ENCODE measurements at regions not wholly inside any gene's neighbourhood (a gene's known extent, or its start where the extent isn't known, plus 50 kb on each side); places are given as distances from the start of the nearest gene placed in this dataset.

DNA sequence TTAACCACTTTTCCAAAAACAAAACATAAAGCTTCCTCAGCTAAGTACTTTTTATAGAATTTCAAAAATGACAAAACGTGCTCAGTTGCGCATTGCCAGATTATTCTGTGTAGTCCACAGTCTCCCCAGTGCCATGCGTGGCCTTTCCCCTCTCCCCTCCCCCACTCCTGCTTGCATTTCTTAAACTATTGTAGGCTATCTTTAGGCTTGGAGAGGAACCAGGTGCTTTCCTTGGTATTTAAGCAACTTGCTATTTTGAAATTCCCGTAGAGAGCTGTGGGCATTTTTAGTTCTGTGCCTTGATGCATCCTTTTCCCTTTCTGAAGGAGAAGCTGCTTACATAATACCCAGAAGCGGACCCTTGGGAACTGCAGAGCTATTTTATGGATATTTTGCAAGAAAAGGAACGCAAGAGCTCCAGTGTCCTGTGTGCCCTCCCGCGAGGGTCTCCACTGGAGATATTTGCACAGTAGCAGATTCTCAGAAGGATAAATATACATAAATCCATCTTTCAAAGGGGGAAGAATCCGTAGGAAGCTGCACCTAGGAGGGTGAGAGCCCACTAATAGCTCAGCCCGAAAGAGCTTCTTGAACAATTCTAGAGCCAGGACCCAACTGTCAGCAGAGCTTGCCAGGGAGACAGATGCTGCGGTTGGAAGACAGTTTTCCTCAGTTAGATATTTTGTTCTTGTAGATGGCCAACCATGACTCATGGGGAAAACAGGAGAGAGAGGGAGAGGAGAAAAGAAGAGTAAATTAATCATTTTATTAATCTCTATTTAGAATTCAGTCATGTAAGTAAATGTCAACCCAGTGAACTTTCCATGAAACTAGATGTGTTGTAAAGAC lies 1298.3 kb upstream of the WWC1 start:
- Histone ChIP-seq H4K20me1 (ENCODE audit: insufficient read depth, low read length) (no peaks in the 10 kb centered on the region), H3K27ac (ENCODE audit: low read depth, low read length, poor library complexity, severe bottlenecking) (no peak overlapping the region), H3K9ac (ENCODE audit: low read length) (no peak overlapping the region), H2AFZ (ENCODE audit: low read length) (no peak overlapping the region), H3K9me3 (ENCODE audit: low read length) (no peaks in the 10 kb centered on the region), H3K4me1 (ENCODE audit: insufficient read depth, low read length, severe bottlenecking) (no peaks in the 10 kb centered on the region), H3K4me3 (ENCODE audit: low read depth, low read length, poor library complexity, severe bottlenecking) (no peak overlapping the region), H3F3A (ENCODE audit: insufficient read depth, low read length) (no peaks in the 10 kb centered on the region), H3K4me2 (ENCODE audit: low read length) (no peak overlapping the region), H3K79me2 (ENCODE audit: insufficient read depth, low read length) (no peaks in the 10 kb centered on the region), H3K9me2 (ENCODE audit: low read depth, low read length) (no peaks in the 10 kb centered on the region), H3K36me3 (ENCODE audit: insufficient read depth, low read length) (no peaks in the 10 kb centered on the region), H3K27me3 (ENCODE audit: insufficient read depth, low read length) (no peaks in the 10 kb centered on the region)
- no peak for TF ChIP-seq EZH2 (IDR thresholded peaks at IDR 0.05; ENCODE audit: borderline replicate concordance, low read length)
- TF ChIP-seq CTCF (IDR thresholded peaks at IDR 0.05; ENCODE audit: low read length): no peak

DNA sequence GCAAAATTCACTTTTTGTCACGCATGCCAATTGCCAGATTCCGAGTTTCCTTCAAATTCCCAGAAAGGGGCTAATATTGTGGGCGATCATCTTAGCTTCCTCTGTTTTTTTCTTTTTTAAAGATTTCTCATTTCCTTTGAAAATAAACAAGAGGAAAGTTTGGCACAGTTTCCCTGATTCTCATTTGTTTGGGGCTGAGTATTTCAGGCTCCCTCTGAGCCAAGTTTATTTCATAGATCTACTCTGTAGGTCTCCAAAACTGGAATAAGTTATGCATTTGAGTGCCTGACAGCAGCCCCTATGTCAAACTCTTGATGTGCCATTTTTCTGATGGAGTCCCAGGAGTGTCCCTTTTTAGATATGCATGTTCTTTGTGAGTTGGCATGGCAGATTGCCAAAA lies 1297.2 kb upstream of the WWC1 start:
- no peaks in the 10 kb centered on the region for H3K9me2 ChIP-seq (ENCODE audit: low read depth, low read length)
- H3K27ac ChIP-seq (ENCODE audit: low read depth, low read length, poor library complexity, severe bottlenecking): no peak overlapping the region
- no peak for TF ChIP-seq CTCF (IDR thresholded peaks at IDR 0.05; ENCODE audit: low read length)
- no peak for TF ChIP-seq EZH2 (IDR thresholded peaks at IDR 0.05; ENCODE audit: borderline replicate concordance, low read length)
- H3K4me3 ChIP-seq (ENCODE audit: low read depth, low read length, poor library complexity, severe bottlenecking): no peak overlapping the region
- no peaks in the 10 kb centered on the region for H4K20me1 ChIP-seq (ENCODE audit: insufficient read depth, low read length)
- no peak overlapping the region for H3K4me2 ChIP-seq (ENCODE audit: low read length)
- no peaks in the 10 kb centered on the region for H3K27me3 ChIP-seq (ENCODE audit: insufficient read depth, low read length)
- H2AFZ ChIP-seq (ENCODE audit: low read length): no peak overlapping the region
- no peaks in the 10 kb centered on the region for H3K4me1 ChIP-seq (ENCODE audit: insufficient read depth, low read length, severe bottlenecking)
- H3K9ac ChIP-seq (ENCODE audit: low read length): no peak overlapping the region
- no peaks in the 10 kb centered on the region for H3K79me2 ChIP-seq (ENCODE audit: insufficient read depth, low read length)
- H3F3A ChIP-seq (ENCODE audit: insufficient read depth, low read length): no peaks in the 10 kb centered on the region
- H3K36me3 ChIP-seq (ENCODE audit: insufficient read depth, low read length): no peaks in the 10 kb centered on the region
- H3K9me3 ChIP-seq (ENCODE audit: low read length): no peaks in the 10 kb centered on the region

- Histone ChIP-seq H3K4me3 (ENCODE audit: low read depth, low read length, poor library complexity, severe bottlenecking) (no peak overlapping the region), H3K27me3 (ENCODE audit: insufficient read depth, low read length) (no peaks in the 10 kb centered on the region), H3K36me3 (ENCODE audit: insufficient read depth, low read length) (no peaks in the 10 kb centered on the region), H4K20me1 (ENCODE audit: insufficient read depth, low read length) (no peaks in the 10 kb centered on the region), H3K79me2 (ENCODE audit: insufficient read depth, low read length) (no peaks in the 10 kb centered on the region), H3K9me2 (ENCODE audit: low read depth, low read length) (no peaks in the 10 kb centered on the region), H3K9me3 (ENCODE audit: low read length) (no peaks in the 10 kb centered on the region), H3F3A (ENCODE audit: insufficient read depth, low read length) (no peaks in the 10 kb centered on the region), H3K27ac (ENCODE audit: low read depth, low read length, poor library complexity, severe bottlenecking) (no peak overlapping the region), H2AFZ (ENCODE audit: low read length) (no peak overlapping the region), H3K9ac (ENCODE audit: low read length) (no peak overlapping the region), H3K4me1 (ENCODE audit: insufficient read depth, low read length, severe bottlenecking) (no peaks in the 10 kb centered on the region), H3K4me2 (ENCODE audit: low read length) (no peak overlapping the region)
- TF ChIP-seq CTCF (IDR thresholded peaks at IDR 0.05; ENCODE audit: low read length) (no peak), EZH2 (IDR thresholded peaks at IDR 0.05; ENCODE audit: borderline replicate concordance, low read length) (no peak)
Observed at GRCh38 chr5:167001246-167001645, 1290.2 kb upstream of the WWC1 start.
